A673 (cell line): ENCODE measurements at regions not wholly inside any gene's neighbourhood (a gene's known extent, or its start where the extent isn't known, plus 50 kb on each side); places are given as distances from the start of the nearest gene placed in this dataset.

Experiments used
- CTCF ChIP-seq: fragments of 300-800, 200-600 bp; sonication (generic); conservative IDR thresholded peaks from 2 replicates; pipeline ENCODE4 v1.5.1; 2017; ENCODE audit warnings: low read depth, mild to moderate bottlenecking, antibody characterized with exemption, low read length, moderate library complexity, mixed read lengths
- EZH2 ChIP-seq: fragments of 200-600 bp; sonication (generic); IDR thresholded peaks from 2 replicates; pipeline ENCODE4 v1.6.1; 2017; ENCODE audit warnings: borderline replicate concordance, low read depth, mild to moderate bottlenecking, mixed read lengths, antibody characterized with exemption, low read length; ENCODE audit not compliant: poor library complexity, severe bottlenecking

GRCh38 chr12:70028515-70028914, 203.5 kb downstream of the MYRFL start:
- TF ChIP-seq CTCF, result no peak
- no peak for TF ChIP-seq EZH2
